ENCODE measurements at regions not wholly inside any gene's neighbourhood (a gene's known extent, or its start where the extent isn't known, plus 50 kb on each side); places are given as distances from the start of the nearest gene placed in this dataset.
"Not testable (repeated sequence)": the region's sequence is repeated elsewhere in the genome, so short reads cannot be mapped to it uniquely, and the experiment has no call there.

GRCh38 chr6:92273694-92274093 is 1145.7 kb downstream of the EPHA7 start:
- Mint-ChIP-seq H3K27ac (no peak overlapping the region), H3K4me1 (no peaks in the 10 kb centered on the region), H3K27me3 (no peaks in the 10 kb centered on the region), H3K9me3 (no peaks in the 10 kb centered on the region), H3K36me3 (ENCODE audit: low read depth) (no peaks in the 10 kb centered on the region), H3K4me3 (no peak overlapping the region)
- DNase-seq (no peak), ATAC-seq (no peak)

DNA sequence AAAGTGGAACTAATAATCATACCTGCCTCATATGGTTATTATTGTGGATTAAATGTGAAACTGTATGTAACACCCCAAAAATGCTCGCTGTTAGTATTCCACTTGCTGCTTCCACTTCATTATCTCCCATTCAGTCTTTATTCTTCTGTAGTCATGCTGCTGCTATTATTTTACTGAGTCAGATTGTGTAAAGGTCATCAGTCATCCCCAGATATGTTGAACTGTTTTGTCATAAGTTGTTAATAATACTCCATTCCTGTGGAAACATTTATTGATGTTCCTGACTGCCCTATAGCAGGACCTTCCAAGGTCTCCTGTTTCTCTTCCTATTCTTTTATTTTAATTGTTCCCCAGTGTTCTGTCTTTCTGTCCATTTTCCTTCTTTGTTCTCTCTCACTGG is 1148.3 kb downstream of the EPHA7 start:
- Mint-ChIP-seq H3K9me3 (no peaks in the 10 kb centered on the region), H3K27me3 (no peaks in the 10 kb centered on the region), H3K27ac (no peak overlapping the region), H3K4me1 (no peaks in the 10 kb centered on the region), H3K4me3 (no peak overlapping the region), H3K36me3 (ENCODE audit: low read depth) (no peaks in the 10 kb centered on the region)
- ATAC-seq (no peak), DNase-seq (no peak)

DNA sequence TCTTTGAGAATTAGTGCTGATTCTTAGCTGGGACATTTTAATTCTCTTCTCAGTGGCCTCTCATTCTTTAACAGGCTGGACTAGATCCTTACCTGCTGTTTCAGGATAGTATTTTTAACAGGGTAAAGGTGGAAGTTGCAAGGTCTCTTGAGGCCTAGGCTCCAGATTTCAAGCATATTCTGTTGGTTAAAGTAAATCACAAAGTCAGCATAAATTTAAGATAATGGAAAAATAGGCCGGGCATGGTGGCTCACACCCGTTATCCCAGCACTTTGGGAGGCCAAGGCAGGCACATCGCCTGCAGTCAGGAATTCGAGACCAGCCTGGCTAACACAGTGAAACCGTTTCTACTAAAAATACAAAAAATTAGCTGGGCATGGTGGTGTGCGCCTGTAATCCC is 1149.0 kb downstream of the EPHA7 start:
- ATAC-seq (no peak), DNase-seq (no peak)
- Mint-ChIP-seq H3K36me3 (ENCODE audit: low read depth) (no peaks in the 10 kb centered on the region), H3K9me3 (no peaks in the 10 kb centered on the region), H3K27me3 (no peaks in the 10 kb centered on the region), H3K4me3 (no peak overlapping the region), H3K4me1 (no peaks in the 10 kb centered on the region), H3K27ac (no peak overlapping the region)

GRCh38 chr6:92267335-92267734 is 1152.0 kb downstream of the EPHA7 start:
- no peaks in the 10 kb centered on the region for H3K4me1 Mint-ChIP-seq
- no peak overlapping the region for H3K4me3 Mint-ChIP-seq
- ATAC-seq (no peak), DNase-seq (no peak)
- H3K27ac Mint-ChIP-seq = no peak overlapping the region
- no peaks in the 10 kb centered on the region for H3K27me3 Mint-ChIP-seq
- no peaks in the 10 kb centered on the region for H3K36me3 Mint-ChIP-seq (ENCODE audit: low read depth)
- peaks cover 3% of the 10 kb centered on the region for H3K9me3 Mint-ChIP-seq

DNA sequence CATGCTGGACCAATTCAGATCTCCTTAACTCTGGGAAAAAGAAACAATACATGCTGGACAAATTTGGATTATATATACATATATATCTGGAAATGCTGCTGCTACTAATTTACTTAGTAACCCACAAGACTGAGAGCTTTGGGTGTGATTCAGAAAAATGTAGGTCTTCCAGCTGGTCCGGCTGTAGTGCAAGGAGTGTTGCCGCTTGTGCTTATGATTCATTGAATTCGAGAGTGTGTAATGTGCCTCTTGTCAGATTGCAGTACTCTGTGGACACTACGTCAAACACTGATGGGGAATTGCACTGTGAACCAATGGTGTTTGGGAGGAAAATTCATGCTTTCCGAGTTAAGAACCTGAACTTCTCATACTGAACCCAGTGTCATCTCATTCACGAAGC is 1155.5 kb downstream of the EPHA7 start:
- no peak for ATAC-seq
- H3K36me3 Mint-ChIP-seq (ENCODE audit: low read depth) = no peaks in the 10 kb centered on the region
- no peak overlapping the region for H3K27ac Mint-ChIP-seq
- peaks cover 3% of the 10 kb centered on the region for H3K9me3 Mint-ChIP-seq
- DNase-seq = no peak
- H3K27me3 Mint-ChIP-seq = no peaks in the 10 kb centered on the region
- H3K4me1 Mint-ChIP-seq = no peaks in the 10 kb centered on the region
- H3K4me3 Mint-ChIP-seq = no peak overlapping the region

- H3K9me3 Mint-ChIP-seq = peaks cover 3% of the 10 kb centered on the region
These were observed 1160.2 kb downstream of the EPHA7 start for GRCh38 chr6:92259171-92259570.

DNA sequence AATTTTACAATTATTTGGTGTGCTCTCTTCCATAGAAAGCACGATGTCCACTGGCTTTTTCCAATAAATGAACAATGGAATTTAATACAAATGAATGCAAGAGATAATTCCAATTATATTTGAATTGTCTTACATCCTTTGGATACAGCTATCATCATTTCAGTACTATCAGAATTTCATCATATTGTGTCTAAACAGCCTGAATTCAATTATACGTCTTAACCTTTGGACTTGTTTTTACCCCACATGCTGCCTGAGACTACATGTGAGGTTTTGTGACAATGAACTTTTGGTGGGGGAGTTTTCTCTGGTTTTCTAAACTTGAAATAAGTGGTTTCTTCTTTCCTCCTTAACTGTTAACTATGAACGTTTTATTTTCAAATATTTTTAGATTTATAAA is 1176.0 kb downstream of the EPHA7 start:
- ATAC-seq (no peak), DNase-seq (no peak)
- H3K4me1 Mint-ChIP-seq = no peaks in the 10 kb centered on the region
- no peak overlapping the region for H3K4me3 Mint-ChIP-seq
- no peaks in the 10 kb centered on the region for H3K36me3 Mint-ChIP-seq (ENCODE audit: low read depth)
- H3K27me3 Mint-ChIP-seq = no peaks in the 10 kb centered on the region
- H3K9me3 Mint-ChIP-seq = no peaks in the 10 kb centered on the region
- H3K27ac Mint-ChIP-seq = no peak overlapping the region

More at GRCh38 chr6:92259171-92259570, 1160.2 kb downstream of the EPHA7 start:
- H3K4me1 Mint-ChIP-seq = no peaks in the 10 kb centered on the region
- ATAC-seq (no peak), DNase-seq (no peak)
- no peak overlapping the region for H3K27ac Mint-ChIP-seq
- no peak overlapping the region for H3K4me3 Mint-ChIP-seq
- no peaks in the 10 kb centered on the region for H3K36me3 Mint-ChIP-seq (ENCODE audit: low read depth)
- no peaks in the 10 kb centered on the region for H3K27me3 Mint-ChIP-seq

GRCh38 chr6:92231171-92231701 is 1188.1 kb downstream of the EPHA7 start:
- H3K27me3 Mint-ChIP-seq = no peaks in the 10 kb centered on the region
- H3K36me3 Mint-ChIP-seq (ENCODE audit: low read depth) = no peaks in the 10 kb centered on the region
- ATAC-seq (no peak), DNase-seq (no peak)
- no peaks in the 10 kb centered on the region for H3K4me1 Mint-ChIP-seq
- H3K27ac Mint-ChIP-seq = no peak overlapping the region
- H3K4me3 Mint-ChIP-seq = no peak overlapping the region
- H3K9me3 Mint-ChIP-seq = peaks cover 15% of the 10 kb centered on the region

DNA sequence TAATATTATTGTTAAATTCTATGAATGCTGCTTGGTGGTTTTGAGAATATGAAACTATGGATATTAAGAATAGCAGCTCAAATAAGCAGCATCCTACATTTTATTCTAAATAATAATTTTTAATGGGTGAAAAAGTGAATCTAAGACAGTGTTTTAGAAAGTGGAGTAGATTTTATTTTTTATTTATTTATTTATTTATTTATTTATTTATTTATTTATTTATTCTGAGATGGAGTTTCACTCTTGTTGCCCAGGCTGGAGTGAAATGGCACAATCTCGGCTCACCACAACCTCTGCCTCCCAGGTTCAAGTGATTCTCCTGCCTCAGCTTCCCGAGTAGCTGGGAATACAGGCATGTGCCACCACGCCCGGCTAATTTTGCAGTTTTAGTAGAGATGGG is 1199.4 kb downstream of the EPHA7 start:
- not testable (repeated sequence) for H3K27me3 Mint-ChIP-seq; H3K4me1 Mint-ChIP-seq; H3K36me3 Mint-ChIP-seq (ENCODE audit: low read depth); H3K4me3 Mint-ChIP-seq; H3K27ac Mint-ChIP-seq; DNase-seq; ATAC-seq
- peaks cover 13% of the 10 kb centered on the region for H3K9me3 Mint-ChIP-seq

- H3K36me3 Mint-ChIP-seq (ENCODE audit: low read depth) = no peaks in the 10 kb centered on the region
- DNase-seq = no peak
- ATAC-seq = no peak
- no peaks in the 10 kb centered on the region for H3K4me1 Mint-ChIP-seq
- no peaks in the 10 kb centered on the region for H3K27me3 Mint-ChIP-seq
- H3K9me3 Mint-ChIP-seq = peaks cover 13% of the 10 kb centered on the region
- no peak overlapping the region for H3K27ac Mint-ChIP-seq
- no peak overlapping the region for H3K4me3 Mint-ChIP-seq
These were observed 1202.6 kb downstream of the EPHA7 start for GRCh38 chr6:92216717-92217116.

GRCh38 chr6:92201618-92202017 is 1217.7 kb downstream of the EPHA7 start:
- no peak overlapping the region for H3K27ac Mint-ChIP-seq
- no peaks in the 10 kb centered on the region for H3K27me3 Mint-ChIP-seq
- H3K9me3 Mint-ChIP-seq = peaks cover 18% of the 10 kb centered on the region
- H3K4me1 Mint-ChIP-seq = no peaks in the 10 kb centered on the region
- DNase-seq = no peak
- no peak overlapping the region for H3K4me3 Mint-ChIP-seq
- H3K36me3 Mint-ChIP-seq (ENCODE audit: low read depth) = no peaks in the 10 kb centered on the region
- ATAC-seq = no peak

DNA sequence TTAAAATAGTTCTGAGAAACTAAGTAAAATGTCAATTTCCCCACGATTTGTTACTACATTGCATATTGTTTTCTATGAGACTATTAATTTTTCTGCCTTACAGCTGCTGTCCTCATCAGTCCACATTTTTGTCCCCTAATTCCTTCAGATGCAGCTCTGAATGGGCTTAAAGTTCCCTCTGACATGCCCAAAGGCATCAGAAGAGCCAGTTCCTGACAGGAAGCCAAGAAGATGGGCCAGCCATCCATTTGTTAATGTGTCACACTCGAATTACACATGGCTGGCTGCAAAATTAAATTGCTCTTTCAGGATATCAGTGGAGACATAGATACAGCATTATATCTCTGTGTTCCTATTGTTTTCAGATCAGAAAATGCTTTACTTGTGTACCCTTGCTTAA is 1223.0 kb downstream of the EPHA7 start:
- Mint-ChIP-seq H3K36me3 (ENCODE audit: low read depth) (no peaks in the 10 kb centered on the region), H3K4me1 (no peaks in the 10 kb centered on the region), H3K27ac (no peak overlapping the region), H3K9me3 (peaks cover 8% of the 10 kb centered on the region), H3K4me3 (no peak overlapping the region), H3K27me3 (no peaks in the 10 kb centered on the region)
- no peak for ATAC-seq
- DNase-seq = no peak

DNA sequence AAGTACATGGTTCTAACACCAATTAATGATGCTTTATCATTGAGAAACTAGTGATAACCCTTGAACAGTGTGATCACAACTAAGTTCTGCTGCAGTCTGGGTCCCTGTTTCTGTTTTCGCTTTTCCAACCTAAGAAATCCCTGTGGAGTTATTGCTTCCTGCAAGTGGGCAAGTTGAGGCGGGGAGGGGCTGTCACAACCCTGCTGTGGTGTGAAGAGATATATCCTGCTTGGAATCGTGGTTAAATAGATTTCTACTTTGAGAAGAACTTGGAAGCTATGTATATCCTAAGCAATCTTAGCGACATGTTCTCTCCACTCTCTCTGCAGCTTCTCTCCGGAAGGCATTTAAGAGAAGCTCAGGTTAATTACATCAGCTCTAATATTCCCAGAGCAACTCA is 1223.6 kb downstream of the EPHA7 start:
- Mint-ChIP-seq H3K27me3 (no peaks in the 10 kb centered on the region), H3K27ac (no peak overlapping the region), H3K4me1 (no peaks in the 10 kb centered on the region), H3K9me3 (peaks cover 7% of the 10 kb centered on the region), H3K4me3 (no peak overlapping the region), H3K36me3 (ENCODE audit: low read depth) (no peaks in the 10 kb centered on the region)
- DNase-seq (no peak), ATAC-seq (no peak)

DNA sequence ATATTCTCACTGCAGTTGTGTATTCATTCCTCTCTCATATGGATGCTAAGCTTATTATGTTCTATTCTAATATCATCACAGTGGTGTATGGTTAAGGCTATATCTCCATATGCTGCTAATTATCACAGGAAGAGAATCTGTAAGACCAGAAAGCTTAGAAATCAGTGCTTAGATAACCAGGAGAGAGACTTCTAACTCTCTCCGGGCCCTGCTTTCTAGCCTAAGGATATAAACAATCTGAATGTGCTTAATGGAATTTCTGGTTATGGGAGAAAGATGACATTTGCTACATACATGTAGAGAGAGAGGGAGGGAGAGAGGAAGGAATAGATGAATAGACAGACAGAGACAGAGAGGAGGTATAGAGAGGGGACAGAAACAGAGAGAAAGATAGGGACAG is 1231.3 kb downstream of the EPHA7 start:
- H3K4me3 Mint-ChIP-seq = no peak overlapping the region
- H3K27me3 Mint-ChIP-seq = no peaks in the 10 kb centered on the region
- H3K36me3 Mint-ChIP-seq (ENCODE audit: low read depth) = no peaks in the 10 kb centered on the region
- no peak for DNase-seq
- H3K9me3 Mint-ChIP-seq = no peaks in the 10 kb centered on the region
- no peak overlapping the region for H3K27ac Mint-ChIP-seq
- no peak for ATAC-seq
- H3K4me1 Mint-ChIP-seq = no peaks in the 10 kb centered on the region

- Mint-ChIP-seq H3K36me3 (ENCODE audit: low read depth) (no peaks in the 10 kb centered on the region), H3K27ac (no peak overlapping the region), H3K27me3 (no peaks in the 10 kb centered on the region), H3K4me3 (no peak overlapping the region), H3K9me3 (no peaks in the 10 kb centered on the region), H3K4me1 (no peaks in the 10 kb centered on the region)
- ATAC-seq (no peak), DNase-seq (no peak)
These were observed 1234.4 kb downstream of the EPHA7 start for GRCh38 chr6:92184933-92185332.

GRCh38 chr6:92181347-92181746 is 1238.0 kb downstream of the EPHA7 start:
- H3K4me1 Mint-ChIP-seq = no peaks in the 10 kb centered on the region
- H3K27ac Mint-ChIP-seq = no peak overlapping the region
- DNase-seq (no peak), ATAC-seq (no peak)
- H3K36me3 Mint-ChIP-seq (ENCODE audit: low read depth) = no peaks in the 10 kb centered on the region
- no peak overlapping the region for H3K4me3 Mint-ChIP-seq
- H3K9me3 Mint-ChIP-seq = peaks cover 10% of the 10 kb centered on the region
- H3K27me3 Mint-ChIP-seq = no peaks in the 10 kb centered on the region
